CD1c-positive myeloid dendritic cell (primary cell): ENCODE measurements at regions not wholly inside any gene's neighbourhood (a gene's known extent, or its start where the extent isn't known, plus 50 kb on each side); places are given as distances from the start of the nearest gene placed in this dataset.
"Not testable (repeated sequence)": the region's sequence is repeated elsewhere in the genome, so short reads cannot be mapped to it uniquely, and the experiment has no call there.

ENCODE experiments used
- DNase-seq: peaks from one replicate; pipeline ENCODE4 v3.0.0-alpha.2; 2016; ENCODE audit errors: extremely low spot score

GRCh38 chr10:64416011-64416410, 894.8 kb downstream of the REEP3 start:
- no peak for DNase-seq

- no peak for DNase-seq
Measured at GRCh38 chr10:64419461-64419860, 898.3 kb downstream of the REEP3 start.

- no peak for DNase-seq
Measured at GRCh38 chr10:64426745-64427144, 905.5 kb downstream of the REEP3 start.

GRCh38 chr10:64430690-64431323, 909.6 kb downstream of the REEP3 start:
- no peak for DNase-seq

- not testable (repeated sequence) for DNase-seq
Measured at GRCh38 chr10:64441872-64442271, 920.7 kb downstream of the REEP3 start.

GRCh38 chr10:64444163-64444562, 923.0 kb downstream of the REEP3 start:
- no peak for DNase-seq

GRCh38 chr10:64444564-64444963, 923.4 kb downstream of the REEP3 start:
- DNase-seq = no peak

- no peak for DNase-seq
Measured at GRCh38 chr10:64449603-64450002, 928.4 kb downstream of the REEP3 start.

- DNase-seq = no peak
Measured at GRCh38 chr10:64450312-64450711, 929.1 kb downstream of the REEP3 start.

- no peak for DNase-seq
Measured at GRCh38 chr10:64454962-64455361, 933.8 kb downstream of the REEP3 start.

GRCh38 chr10:64458306-64458705, 937.1 kb downstream of the REEP3 start:
- DNase-seq = no peak

GRCh38 chr10:64463406-64463805, 942.2 kb downstream of the REEP3 start:
- DNase-seq = no peak

- no peak for DNase-seq
Measured at GRCh38 chr10:64465653-64466052, 944.5 kb downstream of the REEP3 start.

GRCh38 chr10:64468219-64468618, 947.0 kb downstream of the REEP3 start:
- no peak for DNase-seq

GRCh38 chr10:64476506-64476905, 955.3 kb downstream of the REEP3 start:
- no peak for DNase-seq

- DNase-seq = no peak
Measured at GRCh38 chr10:64477791-64478190, 956.6 kb downstream of the REEP3 start.

- no peak for DNase-seq
Measured at GRCh38 chr10:64484811-64485330, 963.7 kb downstream of the REEP3 start.

- DNase-seq = no peak
Measured at GRCh38 chr10:64486149-64486548, 964.9 kb downstream of the REEP3 start.

- DNase-seq = no peak
Measured at GRCh38 chr10:64486901-64487300, 965.7 kb downstream of the REEP3 start.

- no peak for DNase-seq
Measured at GRCh38 chr10:64494901-64495300, 973.7 kb downstream of the REEP3 start.

- no peak for DNase-seq
Measured at GRCh38 chr10:64497306-64497705, 976.1 kb downstream of the REEP3 start.

- no peak for DNase-seq
Measured at GRCh38 chr10:64501807-64502206, 980.6 kb downstream of the REEP3 start.

- DNase-seq = no peak
Measured at GRCh38 chr10:64502936-64503335, 981.7 kb downstream of the REEP3 start.

- no peak for DNase-seq
Measured at GRCh38 chr10:64503429-64503828, 982.2 kb downstream of the REEP3 start.
